Testis (tissue), 2 donors: ENCODE measurements at regions not wholly inside any gene's neighbourhood (a gene's known extent, or its start where the extent isn't known, plus 50 kb on each side); places are given as distances from the start of the nearest gene placed in this dataset.

Source experiments
- POLR2A ChIP-seq: fragments of 450-650 bp; IDR thresholded peaks from one replicate; pipeline ENCODE4 v1.6.1; 2017; ENCODE audit warnings: antibody characterized with exemption, mild to moderate bottlenecking, moderate library complexity
- TF ChIP-seq, protein P1 (sequence below), 3 experiments: fragments of 450-650 bp in 2 of 3; fragments of 200-600 bp in 1 of 3; sonication (generic) in 1 of 3; IDR thresholded peaks; one replicate each; pipeline ENCODE4 v1.5.1; 2016 to 2019; ENCODE audit warnings: antibody characterized with exemption in 3 of 3, mild to moderate bottlenecking in 2 of 3, moderate library complexity in 1 of 3

DNA sequence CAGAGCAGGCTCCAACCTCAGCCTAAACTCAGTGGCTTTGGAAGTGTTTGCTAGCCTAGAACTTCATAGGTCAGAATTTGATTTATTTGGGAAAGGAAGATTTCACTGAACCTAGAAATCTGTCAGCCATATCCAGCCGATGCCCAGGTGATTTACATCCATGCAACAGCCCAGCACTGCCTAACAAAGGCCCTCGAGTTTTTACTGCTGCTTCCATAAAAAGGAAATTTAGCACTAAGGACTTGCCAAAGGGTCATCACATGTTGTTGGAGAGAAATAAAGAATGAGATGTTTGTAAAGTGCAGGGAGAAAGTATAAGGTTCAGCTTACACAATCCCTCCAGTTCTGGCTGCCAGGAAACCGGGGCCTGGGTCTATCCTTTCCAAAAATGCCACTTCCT lies 614.2 kb downstream of the BCL11A start:
- TF ChIP-seq POLR2A = no peak
- TF ChIP-seq, protein P1, sequence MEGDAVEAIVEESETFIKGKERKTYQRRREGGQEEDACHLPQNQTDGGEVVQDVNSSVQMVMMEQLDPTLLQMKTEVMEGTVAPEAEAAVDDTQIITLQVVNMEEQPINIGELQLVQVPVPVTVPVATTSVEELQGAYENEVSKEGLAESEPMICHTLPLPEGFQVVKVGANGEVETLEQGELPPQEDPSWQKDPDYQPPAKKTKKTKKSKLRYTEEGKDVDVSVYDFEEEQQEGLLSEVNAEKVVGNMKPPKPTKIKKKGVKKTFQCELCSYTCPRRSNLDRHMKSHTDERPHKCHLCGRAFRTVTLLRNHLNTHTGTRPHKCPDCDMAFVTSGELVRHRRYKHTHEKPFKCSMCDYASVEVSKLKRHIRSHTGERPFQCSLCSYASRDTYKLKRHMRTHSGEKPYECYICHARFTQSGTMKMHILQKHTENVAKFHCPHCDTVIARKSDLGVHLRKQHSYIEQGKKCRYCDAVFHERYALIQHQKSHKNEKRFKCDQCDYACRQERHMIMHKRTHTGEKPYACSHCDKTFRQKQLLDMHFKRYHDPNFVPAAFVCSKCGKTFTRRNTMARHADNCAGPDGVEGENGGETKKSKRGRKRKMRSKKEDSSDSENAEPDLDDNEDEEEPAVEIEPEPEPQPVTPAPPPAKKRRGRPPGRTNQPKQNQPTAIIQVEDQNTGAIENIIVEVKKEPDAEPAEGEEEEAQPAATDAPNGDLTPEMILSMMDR (IDR thresholded peaks at IDR 0.05) = no peak
